Chondrocyte (in vitro differentiated cells): ENCODE measurements at regions not wholly inside any gene's neighbourhood (a gene's known extent, or its start where the extent isn't known, plus 50 kb on each side); places are given as distances from the start of the nearest gene placed in this dataset.

Source experiments
- DNase-seq: peaks from one replicate; pipeline ENCODE4 v3.0.0; 2021; ENCODE audit warnings: mixed read lengths, low spot score
- H3K27ac Mint-ChIP-seq: one replicate; pipeline ENCODE4 v1.8.0; 2021; ENCODE audit warnings: mild to moderate bottlenecking, moderate library complexity, mixed read lengths; ENCODE audit not compliant: unreplicated experiment
- H3K27me3 Mint-ChIP-seq: 2 replicates; pipeline ENCODE4 v1.8.0; 2021; ENCODE audit warnings: low read depth, mixed read lengths
- H3K36me3 Mint-ChIP-seq: 2 replicates; pipeline ENCODE4 v1.8.0; 2021; ENCODE audit warnings: low read depth, mixed read lengths
- H3K4me1 Mint-ChIP-seq: 2 replicates; pipeline ENCODE4 v1.8.0; 2021; ENCODE audit warnings: low read depth, mild to moderate bottlenecking, mixed read lengths
- H3K4me3 Mint-ChIP-seq: one replicate; pipeline ENCODE4 v1.8.0; 2021; ENCODE audit warnings: mild to moderate bottlenecking, moderate library complexity, mixed read lengths; ENCODE audit not compliant: unreplicated experiment
- H3K9me3 Mint-ChIP-seq: 2 replicates; pipeline ENCODE4 v1.8.0; 2021; ENCODE audit warnings: low read depth, mixed read lengths
- CTCF ChIP-seq: fragments of 200-600 bp; sonication (generic); IDR thresholded peaks from 2 replicates; pipeline ENCODE4 v1.5.0; 2021; ENCODE audit warnings: antibody characterized with exemption, mild to moderate bottlenecking, moderate library complexity

GRCh38 chr6:165969184-165969583, 198.5 kb downstream of the TBXT start:
- Mint-ChIP-seq H3K4me3 (no peak overlapping the region), H3K36me3 (no peaks in the 10 kb centered on the region), H3K27me3 (peaks cover 2% of the 10 kb centered on the region), H3K4me1 (peaks cover 10% of the 10 kb centered on the region), H3K27ac (no peak overlapping the region), H3K9me3 (no peaks in the 10 kb centered on the region)
- no peak for TF ChIP-seq CTCF
- no peak for DNase-seq

- H3K9me3 Mint-ChIP-seq = no peaks in the 10 kb centered on the region
- peaks cover 2% of the 10 kb centered on the region for H3K27me3 Mint-ChIP-seq
- peaks cover 10% of the 10 kb centered on the region for H3K4me1 Mint-ChIP-seq
- H3K36me3 Mint-ChIP-seq = no peaks in the 10 kb centered on the region
- DNase-seq = no peak
- H3K4me3 Mint-ChIP-seq = no peak overlapping the region
- no peak overlapping the region for H3K27ac Mint-ChIP-seq
- TF ChIP-seq CTCF = no peak
Observed at GRCh38 chr6:165968408-165968807, 199.2 kb downstream of the TBXT start.

- Mint-ChIP-seq H3K36me3 (no peaks in the 10 kb centered on the region), H3K27me3 (peaks cover 2% of the 10 kb centered on the region), H3K27ac (no peak overlapping the region), H3K4me3 (no peak overlapping the region), H3K4me1 (peaks cover 10% of the 10 kb centered on the region), H3K9me3 (no peaks in the 10 kb centered on the region)
- no peak for TF ChIP-seq CTCF
- no peak for DNase-seq
Observed at GRCh38 chr6:165967810-165968407, 199.7 kb downstream of the TBXT start.

- no peak overlapping the region for H3K27ac Mint-ChIP-seq
- no peak for DNase-seq
- no peaks in the 10 kb centered on the region for H3K4me1 Mint-ChIP-seq
- no peaks in the 10 kb centered on the region for H3K9me3 Mint-ChIP-seq
- no peak for TF ChIP-seq CTCF
- no peak overlapping the region for H3K4me3 Mint-ChIP-seq
- H3K36me3 Mint-ChIP-seq = no peaks in the 10 kb centered on the region
- peaks cover 4% of the 10 kb centered on the region for H3K27me3 Mint-ChIP-seq
Observed at GRCh38 chr6:165963750-165964149, 203.9 kb downstream of the TBXT start.

GRCh38 chr6:165962366-165962765, 205.3 kb downstream of the TBXT start:
- DNase-seq = no peak
- Mint-ChIP-seq H3K27ac (no peak overlapping the region), H3K9me3 (no peaks in the 10 kb centered on the region), H3K4me1 (no peaks in the 10 kb centered on the region), H3K27me3 (peaks cover 4% of the 10 kb centered on the region), H3K4me3 (no peak overlapping the region), H3K36me3 (no peaks in the 10 kb centered on the region)
- TF ChIP-seq CTCF = no peak
